WTC11 (cell line): ENCODE measurements at regions not wholly inside any gene's neighbourhood (a gene's known extent, or its start where the extent isn't known, plus 50 kb on each side); places are given as distances from the start of the nearest gene placed in this dataset.

Experiments
- CTCF ChIP-seq: fragments of 200-600 bp; IDR thresholded peaks from 2 replicates; pipeline ENCODE4 v1.8.0; 2022; ENCODE audit warnings: antibody characterized with exemption
- KAT7 ChIP-seq: sonication (generic); formaldehyde crosslinking; IDR thresholded peaks from 2 replicates; pipeline ENCODE4 v1.8.1; 2023; ENCODE audit warnings: missing genetic modification reagents, mild to moderate bottlenecking, borderline replicate concordance
- MAX ChIP-seq: sonication (generic); formaldehyde crosslinking; IDR thresholded peaks from 2 replicates; pipeline ENCODE4 v1.8.0; 2022; ENCODE audit warnings: mild to moderate bottlenecking, missing genetic modification reagents
- RELA ChIP-seq: sonication (generic); formaldehyde crosslinking; IDR thresholded peaks from 2 replicates; pipeline ENCODE4 v1.8.1; 2022; ENCODE audit warnings: missing genetic modification reagents, mild to moderate bottlenecking, borderline replicate concordance
- SMAD4 ChIP-seq: sonication (generic); formaldehyde crosslinking; IDR thresholded peaks from 2 replicates; pipeline ENCODE4 v1.8.0; 2022; ENCODE audit warnings: mild to moderate bottlenecking, missing genetic modification reagents
- SP1 ChIP-seq: sonication (generic); formaldehyde crosslinking; conservative IDR thresholded peaks from 2 replicates; pipeline ENCODE4 v1.8.1; 2022; ENCODE audit warnings: missing genetic modification reagents
- TP53 ChIP-seq: sonication (generic); formaldehyde crosslinking; IDR thresholded peaks from 2 replicates; pipeline ENCODE4 v1.8.1; 2023; ENCODE audit warnings: mild to moderate bottlenecking, missing genetic modification reagents
- ZNF232 ChIP-seq: sonication (generic); formaldehyde crosslinking; IDR thresholded peaks from 2 replicates; pipeline ENCODE4 v1.8.0; 2022; ENCODE audit warnings: mild to moderate bottlenecking, missing genetic modification reagents
- TF ChIP-seq, protein P1 (sequence below): sonication (generic); formaldehyde crosslinking; IDR thresholded peaks from 2 replicates; pipeline ENCODE4 v1.8.0; 2022; ENCODE audit warnings: mild to moderate bottlenecking, missing genetic modification reagents
- TF ChIP-seq, protein P2 (sequence below): sonication (generic); formaldehyde crosslinking; IDR thresholded peaks from 2 replicates; pipeline ENCODE4 v1.8.1; 2022; ENCODE audit warnings: low read depth, missing genetic modification reagents, borderline replicate concordance
- TF ChIP-seq, protein P3 (sequence below): sonication (generic); formaldehyde crosslinking; IDR thresholded peaks from 2 replicates; pipeline ENCODE4 v1.8.1; 2023; ENCODE audit warnings: mild to moderate bottlenecking, missing genetic modification reagents, moderate library complexity

DNA sequence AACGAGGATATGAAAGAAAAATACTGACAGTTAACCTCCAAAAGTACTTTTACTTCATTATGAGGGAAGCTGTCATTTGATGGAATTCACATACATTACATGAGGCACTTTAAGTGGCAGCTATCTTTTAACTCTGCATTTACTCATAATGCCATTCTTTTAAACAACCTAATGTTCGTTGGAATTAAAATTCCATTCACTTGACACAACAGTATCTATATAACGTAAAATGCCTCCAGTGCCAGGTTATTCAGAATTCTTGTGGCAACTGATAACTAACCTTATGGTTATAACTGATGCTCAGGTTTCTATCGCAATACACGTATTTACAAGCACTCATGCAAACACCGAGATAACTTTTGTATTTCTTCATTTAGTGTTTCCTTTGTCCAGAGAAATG is 376.9 kb upstream of the GRAMD2B start:
- TF ChIP-seq CTCF (no peak), MAX (CRISPR knock-in tag) (no peak), SMAD4 (CRISPR knock-in tag) (no peak), RELA (CRISPR knock-in tag) (no peak), SP1 (no peak), KAT7 (CRISPR knock-in tag) (no peak), TP53 (no peak), ZNF232 (CRISPR knock-in tag) (no peak)
- TF ChIP-seq, protein P1, sequence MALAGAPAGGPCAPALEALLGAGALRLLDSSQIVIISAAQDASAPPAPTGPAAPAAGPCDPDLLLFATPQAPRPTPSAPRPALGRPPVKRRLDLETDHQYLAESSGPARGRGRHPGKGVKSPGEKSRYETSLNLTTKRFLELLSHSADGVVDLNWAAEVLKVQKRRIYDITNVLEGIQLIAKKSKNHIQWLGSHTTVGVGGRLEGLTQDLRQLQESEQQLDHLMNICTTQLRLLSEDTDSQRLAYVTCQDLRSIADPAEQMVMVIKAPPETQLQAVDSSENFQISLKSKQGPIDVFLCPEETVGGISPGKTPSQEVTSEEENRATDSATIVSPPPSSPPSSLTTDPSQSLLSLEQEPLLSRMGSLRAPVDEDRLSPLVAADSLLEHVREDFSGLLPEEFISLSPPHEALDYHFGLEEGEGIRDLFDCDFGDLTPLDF = no peak
- TF ChIP-seq, protein P2, sequence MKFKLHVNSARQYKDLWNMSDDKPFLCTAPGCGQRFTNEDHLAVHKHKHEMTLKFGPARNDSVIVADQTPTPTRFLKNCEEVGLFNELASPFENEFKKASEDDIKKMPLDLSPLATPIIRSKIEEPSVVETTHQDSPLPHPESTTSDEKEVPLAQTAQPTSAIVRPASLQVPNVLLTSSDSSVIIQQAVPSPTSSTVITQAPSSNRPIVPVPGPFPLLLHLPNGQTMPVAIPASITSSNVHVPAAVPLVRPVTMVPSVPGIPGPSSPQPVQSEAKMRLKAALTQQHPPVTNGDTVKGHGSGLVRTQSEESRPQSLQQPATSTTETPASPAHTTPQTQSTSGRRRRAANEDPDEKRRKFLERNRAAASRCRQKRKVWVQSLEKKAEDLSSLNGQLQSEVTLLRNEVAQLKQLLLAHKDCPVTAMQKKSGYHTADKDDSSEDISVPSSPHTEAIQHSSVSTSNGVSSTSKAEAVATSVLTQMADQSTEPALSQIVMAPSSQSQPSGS (CRISPR knock-in tag) = no peak
- TF ChIP-seq, protein P3, sequence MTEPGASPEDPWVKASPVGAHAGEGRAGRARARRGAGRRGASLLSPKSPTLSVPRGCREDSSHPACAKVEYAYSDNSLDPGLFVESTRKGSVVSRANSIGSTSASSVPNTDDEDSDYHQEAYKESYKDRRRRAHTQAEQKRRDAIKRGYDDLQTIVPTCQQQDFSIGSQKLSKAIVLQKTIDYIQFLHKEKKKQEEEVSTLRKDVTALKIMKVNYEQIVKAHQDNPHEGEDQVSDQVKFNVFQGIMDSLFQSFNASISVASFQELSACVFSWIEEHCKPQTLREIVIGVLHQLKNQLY (CRISPR knock-in tag) = no peak
